SK-N-SH (cell line): ENCODE measurements at regions not wholly inside any gene's neighbourhood (a gene's known extent, or its start where the extent isn't known, plus 50 kb on each side); places are given as distances from the start of the nearest gene placed in this dataset.

Experiments used
- CTCF ChIA-PET: fragments of 300-600, 350-600 bp; formaldehyde crosslinking; extraction: SDS; loops from one replicate; lab custom pipeline; 2021; lab: Yijun Ruan, JAX
- POLR2A ChIA-PET: fragments of 350-600 bp; sonication (Branson Sonifier 250); formaldehyde crosslinking; extraction: SDS; loops from one replicate; lab custom pipeline; 2020; ENCODE audit warnings: antibody characterized with exemption, inconsistent platforms; lab: Yijun Ruan, JAX
- DNase-seq: peaks from one replicate; pipeline ENCODE4 v3.0.0; 2012
- H2AFZ ChIP-seq: fragments of 200-600 bp; sonication (generic); 2 replicates; pipeline ENCODE4 v1.8.1; 2016; ENCODE audit warnings: antibody characterized with exemption, mild to moderate bottlenecking, low read depth
- H3F3A ChIP-seq: fragments of 200-600 bp; sonication (generic); replicated peaks from 2 replicates; pipeline ENCODE3; 2016; ENCODE audit warnings: antibody characterized with exemption, mild to moderate bottlenecking; ENCODE audit not compliant: insufficient read depth
- H3K27ac ChIP-seq, 2 experiments: fragments of 200-500 bp in 1 of 2; fragments of 200-600 bp in 1 of 2; sonication (Bioruptor generic) in 1 of 2; sonication (generic), shearing (Covaris generic) in 1 of 2; 2 replicates each; pipeline versions ENCODE4 v1.5.1 to v1.6.1; 2014 to 2016; ENCODE audit warnings: low read depth in 2 of 2, inconsistent platforms in 1 of 2, low read length in 1 of 2, mild to moderate bottlenecking in 1 of 2, mixed read lengths in 1 of 2
- H3K27me3 ChIP-seq: fragments of 200-600 bp; sonication (generic), shearing (Covaris generic); 2 replicates; pipeline ENCODE4 v1.6.1; 2016; ENCODE audit warnings: mixed run types; ENCODE audit not compliant: insufficient read depth
- H3K36me3 ChIP-seq, 2 experiments: fragments of 200-500 bp in 1 of 2; fragments of 200-600 bp in 1 of 2; sonication (Bioruptor generic) in 1 of 2; sonication (generic) in 1 of 2; replicated peaks in 1 of 2; 2 replicates each; pipeline versions ENCODE3 to v1.5.1; 2014 to 2016; ENCODE audit warnings: low read length in 1 of 2, mild to moderate bottlenecking in 1 of 2; ENCODE audit not compliant: insufficient read depth in 2 of 2, control insufficient read depth in 1 of 2
- H3K4me1 ChIP-seq, 2 experiments: fragments of 200-500 bp in 1 of 2; fragments of 200-600 bp in 1 of 2; sonication (Bioruptor generic) in 1 of 2; sonication (generic), shearing (Covaris generic) in 1 of 2; 2 replicates each; pipeline versions ENCODE4 v1.5.1 to v1.6.1; 2014 to 2016; ENCODE audit warnings: low read depth in 1 of 2, low read length in 1 of 2, mixed run types in 1 of 2; ENCODE audit not compliant: insufficient read depth in 2 of 2, control insufficient read depth in 1 of 2
- H3K4me2 ChIP-seq: fragments of 200-600 bp; sonication (generic), shearing (Covaris generic); 2 replicates; pipeline ENCODE4 v1.6.1; 2017; ENCODE audit warnings: mixed run types
- H3K4me3 ChIP-seq, 2 experiments: fragments of 200-500 bp in 1 of 2; fragments of 200-600 bp in 1 of 2; sonication (Bioruptor generic) in 1 of 2; sonication (generic), shearing (Covaris generic) in 1 of 2; 2 replicates each; pipeline versions ENCODE4 v1.5.1 to v1.8.1; 2014 to 2016; ENCODE audit warnings: low read depth in 2 of 2, inconsistent platforms in 1 of 2, low read length in 1 of 2, mild to moderate bottlenecking in 1 of 2, mixed read lengths in 1 of 2, moderate library complexity in 1 of 2
- H3K79me2 ChIP-seq: fragments of 200-600 bp; sonication (generic); 2 replicates; pipeline ENCODE4 v1.8.1; 2017; ENCODE audit warnings: mild to moderate bottlenecking; ENCODE audit not compliant: insufficient read depth
- H3K9ac ChIP-seq: fragments of 200-600 bp; sonication (generic); 2 replicates; pipeline ENCODE4 v1.6.1; 2017; ENCODE audit warnings: mixed run types
- H3K9me2 ChIP-seq: fragments of 200-600 bp; sonication (generic); 2 replicates; pipeline ENCODE4 v1.6.1; 2017; ENCODE audit warnings: mixed run types
- H3K9me3 ChIP-seq: fragments of 200-600 bp; sonication (generic); 2 replicates; pipeline ENCODE4 v1.6.1; 2017; ENCODE audit warnings: mixed run types, mild to moderate bottlenecking, moderate library complexity
- H4K20me1 ChIP-seq: fragments of 200-600 bp; sonication (generic); 2 replicates; pipeline ENCODE4 v1.6.1; 2017; ENCODE audit warnings: mild to moderate bottlenecking, mixed run types; ENCODE audit not compliant: insufficient read depth
- CHD2 ChIP-seq: fragments of 150-350 bp; IDR thresholded peaks from 2 replicates; pipeline ENCODE4 v1.6.1; 2018; ENCODE audit warnings: low read length; ENCODE audit not compliant: partially characterized antibody
- ELF1 ChIP-seq: IDR thresholded peaks from 2 replicates; pipeline ENCODE4 v1.4.0; 2012
- EZH2phosphoT487 ChIP-seq: fragments of 200-600 bp; sonication (generic); IDR thresholded peaks from 2 replicates; pipeline ENCODE4 v1.6.1; 2017; ENCODE audit warnings: low read depth, mixed run types, mild to moderate bottlenecking, antibody characterized with exemption, moderate library complexity, borderline replicate concordance
- FOSL2 ChIP-seq: IDR thresholded peaks from 2 replicates; pipeline ENCODE4 v1.4.0; 2012; ENCODE audit warnings: low read depth, mild to moderate bottlenecking, moderate library complexity, borderline replicate concordance
- GATA2 ChIP-seq: sonication (generic); formaldehyde crosslinking; IDR thresholded peaks from 2 replicates; pipeline ENCODE4 v1.5.0; 2020; ENCODE audit warnings: mild to moderate bottlenecking, missing genetic modification reagents
- MEF2A ChIP-seq: IDR thresholded peaks from 2 replicates; pipeline ENCODE4 v1.4.0; 2012; ENCODE audit warnings: low read depth, borderline replicate concordance
- RAD21 ChIP-seq: IDR thresholded peaks from 2 replicates; pipeline ENCODE4 v1.6.1; 2012; ENCODE audit warnings: mild to moderate bottlenecking, low read length
- RCOR1 ChIP-seq: fragments of 150-350 bp; IDR thresholded peaks from 2 replicates; pipeline ENCODE4 v1.6.1; 2017; ENCODE audit warnings: antibody characterized with exemption, low read length
- RXRA ChIP-seq: IDR thresholded peaks from 2 replicates; pipeline ENCODE4 v1.4.0; 2012; ENCODE audit warnings: low read depth, mild to moderate bottlenecking, borderline replicate concordance
- SIN3A ChIP-seq: IDR thresholded peaks from 2 replicates; pipeline ENCODE4 v1.6.1; 2012; ENCODE audit warnings: low read depth, mild to moderate bottlenecking, low read length, moderate library complexity, borderline replicate concordance
- TEAD4 ChIP-seq: IDR thresholded peaks from 2 replicates; pipeline ENCODE4 v1.4.0; 2012; ENCODE audit warnings: mild to moderate bottlenecking, borderline replicate concordance; ENCODE audit not compliant: insufficient read depth
- WGBS: methylation state at CpG from one replicate; pipeline ENCODE4 v1.1.6; 2017; ENCODE audit warnings: low lambda C conversion rate; 5-methylcytosine and 5-hydroxymethylcytosine counted together
- TF ChIP-seq, protein P1 (sequence below): IDR thresholded peaks from 2 replicates; pipeline ENCODE4 v1.4.0; 2012; ENCODE audit warnings: low read depth, borderline replicate concordance
- TF ChIP-seq, protein P2 (sequence below): IDR thresholded peaks from 2 replicates; pipeline ENCODE4 v1.6.1; 2012; ENCODE audit warnings: mild to moderate bottlenecking, low read depth, low read length, moderate library complexity

DNA sequence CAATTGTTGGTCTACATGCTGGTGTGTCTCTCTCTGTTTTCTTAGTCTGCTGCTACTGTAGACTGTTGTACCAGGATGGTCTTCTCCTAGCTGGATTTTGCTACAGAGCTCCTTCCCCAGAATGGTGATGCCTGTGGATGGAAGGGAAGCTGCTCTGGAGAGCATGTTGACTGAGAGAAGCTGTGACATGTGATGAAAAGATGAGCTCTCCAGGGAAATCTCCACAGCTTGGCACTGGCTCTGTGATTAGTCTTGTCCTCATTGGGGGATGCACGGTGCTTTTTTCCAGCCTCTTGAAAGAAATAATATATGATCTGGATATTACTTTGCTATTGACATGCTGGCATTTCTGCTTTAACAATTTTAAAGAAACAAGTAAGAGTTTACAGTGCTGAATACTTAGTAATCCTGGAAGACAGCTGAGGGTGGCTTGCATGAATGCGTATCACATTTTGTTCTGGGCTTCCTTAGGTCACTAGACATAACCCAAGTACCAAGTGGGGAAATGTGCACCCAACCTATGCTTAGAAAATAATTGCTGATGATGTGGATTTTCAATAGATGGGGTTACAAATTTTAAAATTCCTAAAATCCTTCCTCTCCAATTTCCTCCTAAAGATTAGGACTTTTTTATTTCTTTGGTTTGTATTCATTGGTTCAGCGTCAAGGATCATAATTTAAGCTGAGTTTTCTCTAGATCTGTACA is 849.7 kb downstream of the KCNMA1 start:
- Histone ChIP-seq H3K4me1 (no peaks in the 10 kb centered on the region), H3K9me3 (no peaks in the 10 kb centered on the region), H3K79me2 (no peaks in the 10 kb centered on the region), H3K4me2 (no peak overlapping the region), H3K36me3 (no peaks in the 10 kb centered on the region), H3K27me3 (no peaks in the 10 kb centered on the region), H2AFZ (no peak overlapping the region), H3K4me3 (no peak overlapping the region), H3K9me2 (no peaks in the 10 kb centered on the region)
- no peak for DNase-seq
- POLR2A ChIA-PET = no interaction called here
- 43% methylated on average over 3 of the region's 3 CpGs for WGBS
- TF ChIP-seq SIN3A (no peak), MEF2A (no peak), EZH2phosphoT487 (no peak), TEAD4 (no peak), FOSL2 (no peak), RXRA (no peak), GATA2 (CRISPR knock-in tag) (no peak), ELF1 (no peak), RCOR1 (no peak), CHD2 (no peak), RAD21 (no peak)
- TF ChIP-seq, protein P1, sequence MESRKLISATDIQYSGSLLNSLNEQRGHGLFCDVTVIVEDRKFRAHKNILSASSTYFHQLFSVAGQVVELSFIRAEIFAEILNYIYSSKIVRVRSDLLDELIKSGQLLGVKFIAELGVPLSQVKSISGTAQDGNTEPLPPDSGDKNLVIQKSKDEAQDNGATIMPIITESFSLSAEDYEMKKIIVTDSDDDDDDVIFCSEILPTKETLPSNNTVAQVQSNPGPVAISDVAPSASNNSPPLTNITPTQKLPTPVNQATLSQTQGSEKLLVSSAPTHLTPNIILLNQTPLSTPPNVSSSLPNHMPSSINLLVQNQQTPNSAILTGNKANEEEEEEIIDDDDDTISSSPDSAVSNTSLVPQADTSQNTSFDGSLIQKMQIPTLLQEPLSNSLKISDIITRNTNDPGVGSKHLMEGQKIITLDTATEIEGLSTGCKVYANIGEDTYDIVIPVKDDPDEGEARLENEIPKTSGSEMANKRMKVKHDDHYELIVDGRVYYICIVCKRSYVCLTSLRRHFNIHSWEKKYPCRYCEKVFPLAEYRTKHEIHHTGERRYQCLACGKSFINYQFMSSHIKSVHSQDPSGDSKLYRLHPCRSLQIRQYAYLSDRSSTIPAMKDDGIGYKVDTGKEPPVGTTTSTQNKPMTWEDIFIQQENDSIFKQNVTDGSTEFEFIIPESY = no peak
- TF ChIP-seq, protein P2, sequence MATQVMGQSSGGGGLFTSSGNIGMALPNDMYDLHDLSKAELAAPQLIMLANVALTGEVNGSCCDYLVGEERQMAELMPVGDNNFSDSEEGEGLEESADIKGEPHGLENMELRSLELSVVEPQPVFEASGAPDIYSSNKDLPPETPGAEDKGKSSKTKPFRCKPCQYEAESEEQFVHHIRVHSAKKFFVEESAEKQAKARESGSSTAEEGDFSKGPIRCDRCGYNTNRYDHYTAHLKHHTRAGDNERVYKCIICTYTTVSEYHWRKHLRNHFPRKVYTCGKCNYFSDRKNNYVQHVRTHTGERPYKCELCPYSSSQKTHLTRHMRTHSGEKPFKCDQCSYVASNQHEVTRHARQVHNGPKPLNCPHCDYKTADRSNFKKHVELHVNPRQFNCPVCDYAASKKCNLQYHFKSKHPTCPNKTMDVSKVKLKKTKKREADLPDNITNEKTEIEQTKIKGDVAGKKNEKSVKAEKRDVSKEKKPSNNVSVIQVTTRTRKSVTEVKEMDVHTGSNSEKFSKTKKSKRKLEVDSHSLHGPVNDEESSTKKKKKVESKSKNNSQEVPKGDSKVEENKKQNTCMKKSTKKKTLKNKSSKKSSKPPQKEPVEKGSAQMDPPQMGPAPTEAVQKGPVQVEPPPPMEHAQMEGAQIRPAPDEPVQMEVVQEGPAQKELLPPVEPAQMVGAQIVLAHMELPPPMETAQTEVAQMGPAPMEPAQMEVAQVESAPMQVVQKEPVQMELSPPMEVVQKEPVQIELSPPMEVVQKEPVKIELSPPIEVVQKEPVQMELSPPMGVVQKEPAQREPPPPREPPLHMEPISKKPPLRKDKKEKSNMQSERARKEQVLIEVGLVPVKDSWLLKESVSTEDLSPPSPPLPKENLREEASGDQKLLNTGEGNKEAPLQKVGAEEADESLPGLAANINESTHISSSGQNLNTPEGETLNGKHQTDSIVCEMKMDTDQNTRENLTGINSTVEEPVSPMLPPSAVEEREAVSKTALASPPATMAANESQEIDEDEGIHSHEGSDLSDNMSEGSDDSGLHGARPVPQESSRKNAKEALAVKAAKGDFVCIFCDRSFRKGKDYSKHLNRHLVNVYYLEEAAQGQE = no peak
- TF ChIP-seq, all 33 proteins: peak for 0
- CTCF ChIA-PET = interaction anchor here (0.8 kb wide), 1 partner anchor 81 kb away, joined by 3 read pairs; no protein-coding TSS in a partner anchor
- Histone ChIP-seq H4K20me1 (no peaks in the 10 kb centered on the region), H3K27ac (no peak overlapping the region), H3F3A (no peaks in the 10 kb centered on the region), H3K9ac (no peak overlapping the region)
